GM12864 (cell line): ENCODE measurements at regions not wholly inside any gene's neighbourhood (a gene's known extent, or its start where the extent isn't known, plus 50 kb on each side); places are given as distances from the start of the nearest gene placed in this dataset.

ENCODE experiments used
- DNase-seq: peaks from one replicate; pipeline ENCODE4 v3.0.0-alpha.2; 2011; ENCODE audit warnings: low read depth
- H3K4me3 ChIP-seq: 2 replicates; pipeline ENCODE4 v1.5.1; 2011; ENCODE audit warnings: mild to moderate bottlenecking, low read depth, low read length, control low read depth
- CTCF ChIP-seq: IDR thresholded peaks from 2 replicates; pipeline ENCODE4 v1.5.1; 2011; ENCODE audit warnings: low read depth, mild to moderate bottlenecking, moderate library complexity, low read length, control low read depth, inconsistent platforms; ENCODE audit errors: missing control alignments

- no peak for TF ChIP-seq CTCF
- DNase-seq: no peak
- no peak overlapping the region for H3K4me3 ChIP-seq
Measured at GRCh38 chr1:37250371-37250770, 216.1 kb upstream of the GRIK3 start.

- DNase-seq: no peak
- H3K4me3 ChIP-seq: no peak overlapping the region
- no peak for TF ChIP-seq CTCF
Measured at GRCh38 chr1:37255136-37255795, 219.1 kb upstream of the ZC3H12A start.

GRCh38 chr1:37255868-37256267 lies 218.5 kb upstream of the ZC3H12A start:
- H3K4me3 ChIP-seq: no peak overlapping the region
- TF ChIP-seq CTCF: no peak
- no peak for DNase-seq

GRCh38 chr1:37257646-37258045 lies 216.7 kb upstream of the ZC3H12A start:
- no peak for DNase-seq
- no peak overlapping the region for H3K4me3 ChIP-seq
- TF ChIP-seq CTCF: no peak

- H3K4me3 ChIP-seq: no peak overlapping the region
- no peak for DNase-seq
- TF ChIP-seq CTCF: no peak
Measured at GRCh38 chr1:37258068-37258467, 216.3 kb upstream of the ZC3H12A start.

- TF ChIP-seq CTCF: no peak
- DNase-seq: no peak
- no peak overlapping the region for H3K4me3 ChIP-seq
Measured at GRCh38 chr1:37259019-37259418, 215.4 kb upstream of the ZC3H12A start.

GRCh38 chr1:37261129-37261528 lies 213.3 kb upstream of the ZC3H12A start:
- TF ChIP-seq CTCF: no peak

More at GRCh38 chr1:37261129-37261528, 213.3 kb upstream of the ZC3H12A start:
- no peak for DNase-seq
- no peak overlapping the region for H3K4me3 ChIP-seq
